ENCODE measurements at regions not wholly inside any gene's neighbourhood (a gene's known extent, or its start where the extent isn't known, plus 50 kb on each side); places are given as distances from the start of the nearest gene placed in this dataset.

- Histone ChIP-seq H2AFZ (ENCODE audit: low read length) (no peak overlapping the region), H3K4me2 (ENCODE audit: low read length) (no peak overlapping the region), H3K36me3 (ENCODE audit: insufficient read depth, low read length) (no peaks in the 10 kb centered on the region), H3F3A (ENCODE audit: insufficient read depth, low read length) (no peaks in the 10 kb centered on the region), H3K27ac (ENCODE audit: low read depth, low read length, poor library complexity, severe bottlenecking) (no peak overlapping the region), H3K9ac (ENCODE audit: low read length) (no peak overlapping the region), H4K20me1 (ENCODE audit: insufficient read depth, low read length) (no peaks in the 10 kb centered on the region), H3K4me3 (ENCODE audit: low read depth, low read length, poor library complexity, severe bottlenecking) (no peak overlapping the region), H3K4me1 (ENCODE audit: insufficient read depth, low read length, severe bottlenecking) (no peaks in the 10 kb centered on the region), H3K79me2 (ENCODE audit: insufficient read depth, low read length) (no peaks in the 10 kb centered on the region), H3K27me3 (ENCODE audit: insufficient read depth, low read length) (no peaks in the 10 kb centered on the region), H3K9me3 (ENCODE audit: low read length) (no peaks in the 10 kb centered on the region), H3K9me2 (ENCODE audit: low read depth, low read length) (no peaks in the 10 kb centered on the region)
- TF ChIP-seq CTCF (IDR thresholded peaks at IDR 0.05; ENCODE audit: low read length) (no peak), EZH2 (IDR thresholded peaks at IDR 0.05; ENCODE audit: borderline replicate concordance, low read length) (no peak)
These were observed 356.9 kb upstream of the PRKCQ start for GRCh38 chr10:6936931-6937330.

- Histone ChIP-seq H3K9me3 (ENCODE audit: low read length) (no peaks in the 10 kb centered on the region), H3F3A (ENCODE audit: insufficient read depth, low read length) (no peaks in the 10 kb centered on the region), H3K9me2 (ENCODE audit: low read depth, low read length) (no peaks in the 10 kb centered on the region), H3K27ac (ENCODE audit: low read depth, low read length, poor library complexity, severe bottlenecking) (peak overlapping the region; percentile 21), H3K4me1 (ENCODE audit: insufficient read depth, low read length, severe bottlenecking) (peaks cover 36% of the 10 kb centered on the region), H3K9ac (ENCODE audit: low read length) (no peak overlapping the region), H3K79me2 (ENCODE audit: insufficient read depth, low read length) (no peaks in the 10 kb centered on the region), H3K27me3 (ENCODE audit: insufficient read depth, low read length) (no peaks in the 10 kb centered on the region), H4K20me1 (ENCODE audit: insufficient read depth, low read length) (no peaks in the 10 kb centered on the region), H3K4me3 (ENCODE audit: low read depth, low read length, poor library complexity, severe bottlenecking) (no peak overlapping the region), H3K36me3 (ENCODE audit: insufficient read depth, low read length) (no peaks in the 10 kb centered on the region; the same call in 1 of the 2 replicates), H2AFZ (ENCODE audit: low read length) (no peak overlapping the region), H3K4me2 (ENCODE audit: low read length) (peak overlapping the region; percentile 72)
- no peak for TF ChIP-seq EZH2 (IDR thresholded peaks at IDR 0.05; ENCODE audit: borderline replicate concordance, low read length)
- no peak for TF ChIP-seq CTCF (IDR thresholded peaks at IDR 0.05; ENCODE audit: low read length)
These were observed 349.2 kb upstream of the PRKCQ start for GRCh38 chr10:6929148-6929830.

- peaks cover 36% of the 10 kb centered on the region for H3K4me1 ChIP-seq (ENCODE audit: insufficient read depth, low read length, severe bottlenecking)
- H4K20me1 ChIP-seq (ENCODE audit: insufficient read depth, low read length): no peaks in the 10 kb centered on the region
- no peak overlapping the region; the same call in 1 of the 2 replicates for H3K9ac ChIP-seq (ENCODE audit: low read length)
- H3K27me3 ChIP-seq (ENCODE audit: insufficient read depth, low read length): no peaks in the 10 kb centered on the region
- H3K79me2 ChIP-seq (ENCODE audit: insufficient read depth, low read length): no peaks in the 10 kb centered on the region
- H3K4me2 ChIP-seq (ENCODE audit: low read length): peak overlapping the region; percentile 72
- no peaks in the 10 kb centered on the region for H3F3A ChIP-seq (ENCODE audit: insufficient read depth, low read length)
- TF ChIP-seq CTCF (IDR thresholded peaks at IDR 0.05; ENCODE audit: low read length) (no peak), EZH2 (IDR thresholded peaks at IDR 0.05; ENCODE audit: borderline replicate concordance, low read length) (no peak)
- peak overlapping the region; percentile 10; the same call in 1 of the 2 replicates for H2AFZ ChIP-seq (ENCODE audit: low read length)
- H3K9me2 ChIP-seq (ENCODE audit: low read depth, low read length): no peaks in the 10 kb centered on the region
- no peaks in the 10 kb centered on the region for H3K9me3 ChIP-seq (ENCODE audit: low read length)
- peak overlapping the region; percentile 48 for H3K4me3 ChIP-seq (ENCODE audit: low read depth, low read length, poor library complexity, severe bottlenecking)
- peak overlapping the region; percentile 87 for H3K27ac ChIP-seq (ENCODE audit: low read depth, low read length, poor library complexity, severe bottlenecking)
- H3K36me3 ChIP-seq (ENCODE audit: insufficient read depth, low read length): no peaks in the 10 kb centered on the region; the same call in 1 of the 2 replicates
These were observed 348.5 kb upstream of the PRKCQ start for GRCh38 chr10:6928586-6928985.
